Head of caudate nucleus (tissue), 42 donors: ENCODE measurements at regions not wholly inside any gene's neighbourhood (a gene's known extent, or its start where the extent isn't known, plus 50 kb on each side); places are given as distances from the start of the nearest gene placed in this dataset.
A peak's percentile ranks its signal among the peaks of the same experiment; 100 is the strongest.
"Not testable (repeated sequence)": the region's sequence is repeated elsewhere in the genome, so short reads cannot be mapped to it uniquely, and the experiment has no call there.

Source experiments
- DNase-seq, 42 donors: peaks; one replicate each; pipeline versions ENCODE4 v3.0.0 to v3.0.0-alpha.2; 2020 to 2021; ENCODE audit warnings: mixed read lengths in 7 of 42
- intact Hi-C: fragments of 100-400 bp; cut with DNase I; formaldehyde crosslinking; loops from one replicate; pipeline ENCODE4 v1.15.0; 2022

GRCh38 chr9:110029429-110029955 lies 178.5 kb downstream of the C9orf152 start:
- peak in 8 of 42 donors; percentile 4 to 54 (median 24) for DNase-seq
- intact Hi-C loops = no loop called here

- intact Hi-C loops = no loop called here
These were observed 177.9 kb downstream of the C9orf152 start for GRCh38 chr9:110029956-110030480.

GRCh38 chr9:110030632-110031031 lies 177.3 kb downstream of the C9orf152 start:
- intact Hi-C loops = no loop called here
- DNase-seq = no peak

More at GRCh38 chr9:110029956-110030480, 177.9 kb downstream of the C9orf152 start:
- no peak for DNase-seq

- DNase-seq = no peak
- intact Hi-C loops = no loop called here
These were observed 176.3 kb downstream of the C9orf152 start for GRCh38 chr9:110031511-110032173.

- intact Hi-C loops, DNase-seq: not testable (repeated sequence)
These were observed 175.4 kb downstream of the C9orf152 start for GRCh38 chr9:110032532-110032931.

- intact Hi-C loops = no loop called here
These were observed 174.1 kb downstream of the C9orf152 start for GRCh38 chr9:110033869-110034268.

GRCh38 chr9:110036286-110036685 lies 171.7 kb downstream of the C9orf152 start:
- intact Hi-C loops = no loop called here
- peak in 1 of 42 donors; percentile 4 for DNase-seq

More at GRCh38 chr9:110033869-110034268, 174.1 kb downstream of the C9orf152 start:
- no peak for DNase-seq

GRCh38 chr9:110040788-110041187 lies 167.2 kb downstream of the C9orf152 start:
- DNase-seq = no peak
- intact Hi-C loops = no loop called here

- no peak for DNase-seq
- intact Hi-C loops = no loop called here
These were observed 166.5 kb downstream of the C9orf152 start for GRCh38 chr9:110041452-110041851.

GRCh38 chr9:110047232-110047954 lies 160.6 kb downstream of the C9orf152 start:
- no peak for DNase-seq
- intact Hi-C loops = no loop called here

GRCh38 chr9:110047955-110048402 lies 160.0 kb downstream of the C9orf152 start:
- peak in 10 of 42 donors; percentile 5 to 58 (median 23) for DNase-seq
- intact Hi-C loops = no loop called here

- peak; percentile 2 to 87 (median 70) for DNase-seq
- intact Hi-C loops = no loop called here
These were observed 159.5 kb downstream of the C9orf152 start for GRCh38 chr9:110048403-110048975.

GRCh38 chr9:110048976-110049698 lies 158.8 kb downstream of the C9orf152 start:
- intact Hi-C loops = no loop called here
- DNase-seq = peak in 6 of 42 donors; percentile 3 to 45 (median 16)

GRCh38 chr9:110049699-110050450 lies 158.1 kb downstream of the C9orf152 start:
- DNase-seq = peak in 22 of 42 donors; percentile 8 to 59 (median 34)
- intact Hi-C loops = loop anchor here (10.0 kb wide), 1 partner anchor 145 kb away; no protein-coding TSS in a partner anchor

GRCh38 chr9:110050925-110051355 lies 157.0 kb downstream of the C9orf152 start:
- intact Hi-C loops = loop anchor here (10.0 kb wide), 1 partner anchor 146 kb away; no protein-coding TSS in a partner anchor
- no peak for DNase-seq

GRCh38 chr9:110056062-110056461 lies 151.9 kb downstream of the C9orf152 start:
- intact Hi-C loops = loop anchor here (10.0 kb wide), 1 partner anchor 151 kb away; no protein-coding TSS in a partner anchor
- no peak for DNase-seq

GRCh38 chr9:110058304-110058953 lies 149.5 kb downstream of the C9orf152 start:
- intact Hi-C loops = loop anchor here (10.0 kb wide), 1 partner anchor 154 kb away; no protein-coding TSS in a partner anchor
- DNase-seq = peak in 24 of 42 donors; percentile 12 to 77 (median 39)
